Activated CD8-positive, alpha-beta memory T cell treated with anti-CD3 and anti-CD28 coated beads, Interleukin-2, amount 10 ng/mL, durations not matched to agents 7 days and 5 days (primary cell): ENCODE measurements at regions not wholly inside any gene's neighbourhood (a gene's known extent, or its start where the extent isn't known, plus 50 kb on each side); places are given as distances from the start of the nearest gene placed in this dataset.

ENCODE experiments used
- ATAC-seq: fragments of 150-1000 bp; cut with Tn5 transposase; one replicate; pipeline ENCODE4 v1.10.0; 2021; ENCODE audit warnings: moderate library complexity
- CTCF ChIA-PET: fragments of 350-600 bp; sonication (Branson Sonifier 250); formaldehyde crosslinking; loops from one replicate; lab custom pipeline; 2021; ENCODE audit warnings: antibody characterized with exemption; lab: Charles Lee
- DNase-seq: peaks from one replicate; pipeline ENCODE4 v3.0.0-alpha.2; 2020
- H3K27ac Mint-ChIP-seq: one replicate; pipeline ENCODE4 v1.8.0; 2021; ENCODE audit warnings: mild to moderate bottlenecking, mixed read lengths
- H3K27me3 Mint-ChIP-seq: one replicate; pipeline ENCODE4 v1.8.0; 2021; ENCODE audit warnings: mixed read lengths
- H3K36me3 Mint-ChIP-seq: one replicate; pipeline ENCODE4 v1.8.0; 2021; ENCODE audit warnings: mild to moderate bottlenecking, mixed read lengths
- H3K4me1 Mint-ChIP-seq: one replicate; pipeline ENCODE4 v1.8.0; 2021; ENCODE audit warnings: mixed read lengths
- H3K4me3 Mint-ChIP-seq: one replicate; pipeline ENCODE4 v1.8.0; 2021; ENCODE audit warnings: mild to moderate bottlenecking, moderate library complexity, mixed read lengths
- H3K9me3 Mint-ChIP-seq: one replicate; pipeline ENCODE4 v1.8.0; 2022; ENCODE audit warnings: low read depth, mixed read lengths

- no peak overlapping the region for H3K27ac Mint-ChIP-seq
- H3K4me1 Mint-ChIP-seq, result peaks cover 4% of the 10 kb centered on the region
- ATAC-seq (no peak), DNase-seq (no peak)
- peaks cover 3% of the 10 kb centered on the region for H3K9me3 Mint-ChIP-seq
- peaks cover 48% of the 10 kb centered on the region for H3K27me3 Mint-ChIP-seq
- no peaks in the 10 kb centered on the region for H3K36me3 Mint-ChIP-seq
- CTCF ChIA-PET, result no interaction called here
- no peak overlapping the region for H3K4me3 Mint-ChIP-seq
Measured at GRCh38 chr21:35488946-35489345, 439.8 kb upstream of the RUNX1 start.

DNA sequence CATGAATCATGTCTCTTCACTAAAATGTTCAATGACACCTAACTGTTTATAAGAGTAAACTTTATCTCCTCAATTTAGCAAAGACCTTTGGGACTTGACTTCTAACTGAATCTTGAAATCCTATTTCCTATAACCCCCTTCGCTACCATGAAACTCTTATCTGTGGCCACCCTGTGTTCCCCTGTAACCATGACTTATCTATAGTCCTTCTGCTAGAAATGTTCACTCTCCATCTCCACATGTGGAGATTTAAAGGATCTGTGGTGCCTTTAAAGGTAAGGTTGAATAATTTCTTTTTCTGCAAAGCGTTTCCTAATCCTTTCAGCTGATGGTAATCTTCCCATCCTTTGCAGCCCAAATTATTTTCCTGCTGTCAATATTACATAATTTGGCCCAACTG lies 436.3 kb upstream of the RUNX1 start:
- CTCF ChIA-PET, result no interaction called here
- ATAC-seq, result no peak
- H3K4me3 Mint-ChIP-seq, result no peak overlapping the region
- no peak for DNase-seq
- H3K4me1 Mint-ChIP-seq, result peaks cover 6% of the 10 kb centered on the region
- H3K36me3 Mint-ChIP-seq, result no peaks in the 10 kb centered on the region
- peaks cover 44% of the 10 kb centered on the region for H3K27me3 Mint-ChIP-seq
- H3K27ac Mint-ChIP-seq, result no peak overlapping the region
- H3K9me3 Mint-ChIP-seq, result no peaks in the 10 kb centered on the region

- ATAC-seq (no peak), DNase-seq (no peak)
- no peak overlapping the region for H3K27ac Mint-ChIP-seq
- CTCF ChIA-PET, result no interaction called here
- no peaks in the 10 kb centered on the region for H3K36me3 Mint-ChIP-seq
- H3K27me3 Mint-ChIP-seq, result peaks cover 44% of the 10 kb centered on the region
- H3K4me1 Mint-ChIP-seq, result peaks cover 6% of the 10 kb centered on the region
- no peak overlapping the region for H3K4me3 Mint-ChIP-seq
- H3K9me3 Mint-ChIP-seq, result no peaks in the 10 kb centered on the region
Measured at GRCh38 chr21:35484851-35485250, 435.7 kb upstream of the RUNX1 start.

DNA sequence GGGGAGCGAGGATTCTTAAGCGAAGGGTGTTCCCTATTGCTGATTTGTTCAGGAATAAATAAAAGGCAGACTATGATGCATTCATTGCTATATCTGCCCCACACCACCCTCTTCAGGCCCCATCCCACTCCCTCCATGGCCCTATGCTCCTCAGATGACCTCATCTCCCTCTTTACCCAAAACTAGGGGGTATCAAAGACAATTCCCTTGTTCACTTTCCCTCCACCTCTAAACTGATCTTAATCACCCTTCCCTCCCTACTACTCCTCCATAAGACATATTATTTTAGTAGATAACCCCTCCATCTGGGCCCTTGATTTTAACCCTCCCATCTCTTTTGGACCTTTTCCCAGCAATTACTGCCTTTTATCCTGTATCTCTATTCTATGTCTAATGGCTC lies 434.9 kb upstream of the RUNX1 start:
- DNase-seq (no peak), ATAC-seq (no peak)
- peaks cover 6% of the 10 kb centered on the region for H3K4me1 Mint-ChIP-seq
- peaks cover 49% of the 10 kb centered on the region for H3K27me3 Mint-ChIP-seq
- CTCF ChIA-PET, result no interaction called here
- peaks cover 2% of the 10 kb centered on the region for H3K36me3 Mint-ChIP-seq
- no peak overlapping the region for H3K27ac Mint-ChIP-seq
- H3K4me3 Mint-ChIP-seq, result no peak overlapping the region
- no peaks in the 10 kb centered on the region for H3K9me3 Mint-ChIP-seq

DNA sequence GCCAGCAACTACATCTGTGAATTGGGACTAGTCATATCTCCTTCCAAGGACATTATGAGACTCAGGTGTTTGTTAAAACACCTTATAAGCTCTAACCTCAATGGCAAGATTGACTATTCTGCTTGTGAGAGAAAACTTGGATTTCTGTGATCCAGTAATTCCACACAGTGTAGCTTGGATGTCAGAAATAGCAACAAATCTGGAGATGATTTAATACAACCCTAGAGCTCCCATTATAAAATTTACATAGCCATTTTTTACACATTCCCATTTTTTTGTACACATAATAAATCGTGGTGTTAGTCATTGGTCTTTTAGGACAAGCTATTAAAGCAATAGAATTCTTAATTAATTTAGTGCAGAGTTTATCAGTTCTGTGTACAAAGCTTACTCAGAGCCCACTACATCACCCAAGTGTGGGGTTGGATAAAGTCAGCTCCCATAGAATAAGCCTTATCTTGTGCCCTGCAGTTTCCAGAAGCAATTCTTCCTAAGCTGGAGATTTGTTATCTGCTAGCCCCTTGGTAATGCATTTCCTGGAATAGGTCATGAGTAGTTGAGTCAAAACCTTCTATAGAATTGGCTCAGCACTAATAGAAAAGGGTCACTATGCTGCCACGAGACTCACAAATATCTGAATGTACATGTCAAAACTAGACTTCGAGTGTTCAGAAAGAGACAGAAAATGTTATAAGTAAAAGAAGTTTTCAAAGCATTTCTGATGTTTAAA lies 434.0 kb upstream of the RUNX1 start:
- peak; percentile 30 for ATAC-seq
- Mint-ChIP-seq H3K27me3 (peaks cover 52% of the 10 kb centered on the region), H3K9me3 (no peaks in the 10 kb centered on the region), H3K4me3 (no peak overlapping the region), H3K27ac (no peak overlapping the region), H3K36me3 (peaks cover 4% of the 10 kb centered on the region), H3K4me1 (peaks cover 9% of the 10 kb centered on the region)
- CTCF ChIA-PET, result interaction anchor here (1.3 kb wide), 1 partner anchor 11 kb away, joined by 4 read pairs; no protein-coding TSS in a partner anchor
- no peak for DNase-seq

GRCh38 chr21:35482096-35482495 lies 433.0 kb upstream of the RUNX1 start:
- peaks cover 4% of the 10 kb centered on the region for H3K36me3 Mint-ChIP-seq
- H3K27me3 Mint-ChIP-seq, result peaks cover 49% of the 10 kb centered on the region
- no peak overlapping the region for H3K4me3 Mint-ChIP-seq
- H3K4me1 Mint-ChIP-seq, result peaks cover 9% of the 10 kb centered on the region
- CTCF ChIA-PET, result interaction anchor here (0.6 kb wide), 1 partner anchor 41 kb away, joined by 3 read pairs; no protein-coding TSS in a partner anchor
- H3K9me3 Mint-ChIP-seq, result no peaks in the 10 kb centered on the region
- no peak overlapping the region for H3K27ac Mint-ChIP-seq
- ATAC-seq, result no peak
- no peak for DNase-seq

- Mint-ChIP-seq H3K27ac (no peak overlapping the region), H3K9me3 (no peaks in the 10 kb centered on the region), H3K36me3 (peaks cover 4% of the 10 kb centered on the region), H3K4me3 (no peak overlapping the region), H3K27me3 (peaks cover 43% of the 10 kb centered on the region), H3K4me1 (peaks cover 14% of the 10 kb centered on the region)
- ATAC-seq (no peak), DNase-seq (no peak)
- CTCF ChIA-PET, result no interaction called here
Measured at GRCh38 chr21:35481005-35481404, 431.9 kb upstream of the RUNX1 start.

DNA sequence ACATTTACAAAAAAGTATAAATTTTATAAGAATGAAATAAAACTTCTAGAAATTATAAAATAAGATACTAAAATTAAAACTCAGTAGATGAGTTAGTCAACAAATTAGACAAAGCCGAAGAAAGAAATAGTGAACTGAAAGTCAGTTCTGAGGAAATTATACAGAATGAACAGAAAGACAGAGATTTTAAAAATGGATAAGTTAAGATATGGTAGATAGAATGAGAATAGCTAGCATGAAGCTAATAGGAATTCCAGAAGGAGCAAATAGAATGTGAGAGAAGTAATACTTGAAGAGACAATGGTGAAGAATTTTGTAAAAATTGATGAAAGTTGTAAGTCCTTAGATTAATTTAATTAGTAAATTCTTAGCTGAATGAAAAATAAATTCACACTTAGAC lies 430.4 kb upstream of the RUNX1 start:
- ATAC-seq, result no peak
- H3K36me3 Mint-ChIP-seq, result peaks cover 4% of the 10 kb centered on the region

DNA sequence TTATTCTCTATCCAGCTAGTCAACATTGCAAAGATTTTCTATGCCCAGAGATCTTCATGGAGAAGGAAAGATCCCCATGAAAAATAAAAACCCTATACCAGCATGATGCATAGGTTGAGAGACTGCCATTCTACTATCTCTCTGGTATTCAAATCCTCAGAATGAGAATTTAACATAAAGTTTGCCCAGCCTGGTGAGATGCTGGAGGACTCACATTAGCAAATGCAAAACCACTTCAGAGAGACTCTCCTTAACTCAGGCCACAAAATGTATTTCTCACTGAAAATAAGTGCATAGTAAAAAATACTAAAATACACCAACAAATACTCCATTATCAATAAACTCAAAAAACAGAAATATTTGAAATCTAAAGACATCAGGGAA lies 430.0 kb upstream of the RUNX1 start:
- H3K36me3 Mint-ChIP-seq, result peaks cover 4% of the 10 kb centered on the region
- H3K4me1 Mint-ChIP-seq, result peaks cover 18% of the 10 kb centered on the region
- CTCF ChIA-PET, result no interaction called here
- no peak overlapping the region for H3K4me3 Mint-ChIP-seq
- no peak for DNase-seq
- no peak overlapping the region for H3K27ac Mint-ChIP-seq
- peaks cover 39% of the 10 kb centered on the region for H3K27me3 Mint-ChIP-seq
- ATAC-seq, result no peak
- no peaks in the 10 kb centered on the region for H3K9me3 Mint-ChIP-seq

More for the DNA sequence above, 430.4 kb upstream of the RUNX1 start:
- no peak for DNase-seq
- peaks cover 44% of the 10 kb centered on the region for H3K27me3 Mint-ChIP-seq
- H3K4me3 Mint-ChIP-seq, result no peak overlapping the region
- no peak overlapping the region for H3K27ac Mint-ChIP-seq
- no peaks in the 10 kb centered on the region for H3K9me3 Mint-ChIP-seq
- CTCF ChIA-PET, result no interaction called here
- H3K4me1 Mint-ChIP-seq, result peaks cover 21% of the 10 kb centered on the region

DNA sequence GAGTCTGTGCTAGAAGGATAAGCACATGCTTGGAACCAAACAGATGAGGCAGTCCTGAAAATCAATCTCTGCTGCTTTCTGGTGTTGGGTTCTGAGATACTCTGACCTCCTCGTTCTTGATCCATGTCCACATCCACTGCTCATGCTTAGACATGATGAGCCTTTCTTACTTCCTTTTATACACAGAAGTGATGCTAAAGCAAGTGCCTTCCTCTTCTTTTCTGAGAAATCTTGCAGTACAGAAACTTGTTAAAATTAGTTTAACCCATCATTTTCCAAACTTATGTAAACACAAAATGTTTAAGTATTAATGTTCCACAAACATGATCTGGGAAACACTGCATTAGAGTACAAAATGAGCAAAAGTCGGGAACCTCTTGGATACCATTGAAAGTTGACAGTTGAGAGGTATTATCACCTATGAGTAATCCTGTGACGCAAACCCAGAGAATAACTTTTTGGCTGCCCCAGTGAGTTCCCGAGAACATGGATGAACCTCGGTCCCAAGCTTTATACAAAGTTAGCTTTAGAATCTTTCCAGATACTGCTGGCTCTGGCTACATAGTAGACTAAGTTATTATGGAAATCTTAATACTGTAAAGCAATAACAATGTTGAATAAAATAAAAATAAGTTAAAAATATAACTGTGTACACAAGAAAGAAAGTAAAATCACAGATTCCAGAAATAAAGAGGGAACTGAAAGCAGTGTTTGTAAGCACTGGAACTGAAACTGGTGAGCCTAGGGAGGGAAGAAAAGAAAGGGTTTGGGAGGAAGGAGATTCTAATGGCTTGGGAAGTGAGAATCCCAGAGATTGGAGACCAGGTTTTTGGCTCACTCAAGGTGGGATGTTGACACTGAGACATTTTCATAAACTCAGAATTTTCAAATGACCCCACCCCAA lies 429.3 kb upstream of the RUNX1 start:
- H3K27ac Mint-ChIP-seq, result no peak overlapping the region
- DNase-seq, result no peak
- no peaks in the 10 kb centered on the region for H3K9me3 Mint-ChIP-seq
- CTCF ChIA-PET, result no interaction called here
- H3K27me3 Mint-ChIP-seq, result peaks cover 39% of the 10 kb centered on the region
- H3K4me1 Mint-ChIP-seq, result peaks cover 17% of the 10 kb centered on the region
- H3K4me3 Mint-ChIP-seq, result no peak overlapping the region
- peaks cover 4% of the 10 kb centered on the region for H3K36me3 Mint-ChIP-seq
- ATAC-seq, result no peak

GRCh38 chr21:35477622-35478021 lies 428.5 kb upstream of the RUNX1 start:
- H3K27ac Mint-ChIP-seq, result no peak overlapping the region
- peaks cover 4% of the 10 kb centered on the region for H3K36me3 Mint-ChIP-seq
- no peak overlapping the region for H3K4me3 Mint-ChIP-seq
- no peaks in the 10 kb centered on the region for H3K9me3 Mint-ChIP-seq
- ATAC-seq (no peak), DNase-seq (no peak)
- peaks cover 47% of the 10 kb centered on the region for H3K27me3 Mint-ChIP-seq
- peaks cover 15% of the 10 kb centered on the region for H3K4me1 Mint-ChIP-seq
- CTCF ChIA-PET, result no interaction called here

GRCh38 chr21:35476621-35477395 lies 427.7 kb upstream of the RUNX1 start:
- H3K27me3 Mint-ChIP-seq, result peaks cover 45% of the 10 kb centered on the region
- no peak for ATAC-seq
- H3K36me3 Mint-ChIP-seq, result peaks cover 4% of the 10 kb centered on the region
- CTCF ChIA-PET, result no interaction called here
- H3K9me3 Mint-ChIP-seq, result no peaks in the 10 kb centered on the region
- H3K27ac Mint-ChIP-seq, result no peak overlapping the region
- DNase-seq, result no peak
- H3K4me1 Mint-ChIP-seq, result peaks cover 15% of the 10 kb centered on the region
- no peak overlapping the region for H3K4me3 Mint-ChIP-seq

DNA sequence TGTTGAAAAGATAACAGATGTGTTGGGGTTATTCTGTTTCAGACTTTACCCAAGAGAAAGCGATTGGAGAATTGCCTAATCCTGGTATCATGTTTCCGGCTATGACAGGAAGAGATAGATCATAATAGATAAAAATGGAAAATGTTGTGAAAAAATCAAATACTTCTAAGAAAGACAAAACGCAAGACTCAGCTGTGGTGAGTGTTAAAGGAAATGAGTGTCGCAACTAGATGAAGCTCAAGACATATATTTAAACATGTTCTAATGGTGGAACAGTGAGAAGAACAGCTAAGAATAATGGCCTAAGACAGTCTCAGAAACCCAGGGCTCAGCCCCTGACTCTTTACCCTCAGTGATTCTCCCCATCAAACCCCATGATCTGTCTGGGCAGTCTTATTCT lies 426.7 kb upstream of the RUNX1 start:
- H3K27me3 Mint-ChIP-seq, result peaks cover 42% of the 10 kb centered on the region
- peaks cover 4% of the 10 kb centered on the region for H3K36me3 Mint-ChIP-seq
- CTCF ChIA-PET, result interaction anchor here (1.6 kb wide), 1 partner anchor 426 kb away, joined by 3 read pairs; no protein-coding TSS in a partner anchor
- peak overlapping the region; percentile 37 for H3K27ac Mint-ChIP-seq
- no peak for DNase-seq
- H3K9me3 Mint-ChIP-seq, result no peaks in the 10 kb centered on the region
- peak; percentile 33 for ATAC-seq
- H3K4me1 Mint-ChIP-seq, result peaks cover 15% of the 10 kb centered on the region
- H3K4me3 Mint-ChIP-seq, result no peak overlapping the region
